ENCODE measurements at regions not wholly inside any gene's neighbourhood (a gene's known extent, or its start where the extent isn't known, plus 50 kb on each side); places are given as distances from the start of the nearest gene placed in this dataset.

DNA sequence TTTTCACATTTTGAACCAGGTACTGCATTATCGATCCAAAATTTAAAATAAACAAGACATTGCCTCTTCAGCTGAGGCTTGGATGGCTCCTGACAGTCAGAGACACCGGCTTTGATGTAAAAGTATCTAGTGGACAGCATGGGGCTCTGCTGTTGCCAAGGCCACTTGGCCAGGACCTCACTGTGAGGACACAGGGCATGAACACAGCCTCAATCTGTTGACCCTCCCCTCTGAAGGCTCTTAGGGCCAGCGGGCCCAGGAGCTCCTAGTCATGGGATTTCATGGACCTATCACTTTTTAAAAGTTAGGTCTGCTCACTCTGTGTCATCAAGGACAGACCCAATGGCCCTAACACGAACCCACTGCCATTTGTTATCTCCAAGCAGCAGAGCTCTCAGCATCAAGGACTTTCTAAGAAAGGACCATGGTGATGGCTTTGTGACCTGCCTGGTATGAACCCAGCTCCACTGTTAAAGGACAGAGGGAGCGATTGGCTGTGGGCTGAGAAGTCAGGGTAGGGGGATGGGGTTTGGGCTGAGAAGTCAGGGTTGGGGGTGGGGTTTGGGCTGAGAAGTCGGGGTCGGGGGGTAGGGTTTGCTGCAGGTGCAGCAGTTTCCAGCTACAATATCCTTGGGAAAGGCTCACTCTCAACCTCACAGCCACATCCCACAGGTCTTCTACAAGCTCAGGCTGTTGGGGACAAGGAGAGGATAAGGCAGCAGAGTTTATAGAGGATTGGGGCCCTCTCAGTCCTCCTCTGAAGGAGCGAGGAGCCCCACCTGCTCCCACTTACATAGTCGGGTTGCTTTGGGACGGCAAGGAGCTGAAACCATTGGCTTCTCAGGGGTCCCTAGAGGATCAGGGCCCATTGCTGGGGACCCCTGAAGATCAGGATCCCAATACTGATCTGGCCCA, 146.8 kb downstream of the BARX1 start:
- DNase-seq (ENCODE audit: low read depth in 1 of 2, low spot score in 2 of 2): no peak
- H2BK12ac ChIP-seq (ENCODE audit: low read depth, low read length): no peak overlapping the region
- no peaks in the 10 kb centered on the region for H3K9me3 ChIP-seq (ENCODE audit: insufficient read depth in 2 of 2, low read depth in 1 of 2, low read length in 1 of 2)
- no peak overlapping the region for H2BK20ac ChIP-seq (ENCODE audit: low read length)
- H2BK120ac ChIP-seq (replicated peaks; ENCODE audit: low read depth, low read length): no peak overlapping the region
- H4K8ac ChIP-seq (ENCODE audit: extremely low read depth, insufficient read depth, low read length): no peak overlapping the region
- H3K56ac ChIP-seq (replicated peaks; ENCODE audit: insufficient read length, low read depth, low read length): no peak overlapping the region
- H4K20me1 ChIP-seq (replicated peaks in 1 of 2; ENCODE audit: control insufficient read depth in 1 of 2, insufficient read depth in 2 of 2, low read length in 2 of 2): no peaks in the 10 kb centered on the region
- no peak overlapping the region for H3K23ac ChIP-seq (ENCODE audit: insufficient read length)
- no peak overlapping the region for H4K5ac ChIP-seq (ENCODE audit: insufficient read length, low read depth, low read length)
- H4K91ac ChIP-seq (replicated peaks; ENCODE audit: insufficient read length, low read length): no peak overlapping the region
- no peak overlapping the region for H3K4me3 ChIP-seq (ENCODE audit: extremely low read depth in 1 of 4, insufficient read depth in 2 of 4, low read depth in 3 of 4, low read length in 4 of 4)
- WGBS, 2 experiments (ENCODE audit: extremely low coverage in 1 of 2, insufficient coverage in 1 of 2, insufficient read length in 1 of 2, insufficient replicate concordance in 2 of 2, low coverage in 1 of 2, low lambda C conversion rate in 2 of 2, missing lambda C conversion rate in 1 of 2): 70% methylated on average over 8 of the region's 10 CpGs; no CpG with 5 or more reads in 1 of the 2 experiments
- no peaks in the 10 kb centered on the region; the same call in 1 of the 2 replicates for H3K79me1 ChIP-seq (ENCODE audit: low read depth, low read length)
- no peaks in the 10 kb centered on the region for H3K27me3 ChIP-seq (replicated peaks in 1 of 4; ENCODE audit: control insufficient read depth in 3 of 4, extremely low read depth in 1 of 4, insufficient read depth in 3 of 4, low read length in 3 of 4)
- peak overlapping the region; percentile 32; the same call in 1 of the 2 replicates for H2AFZ ChIP-seq (ENCODE audit: low read length)
- H3K23me2 ChIP-seq (ENCODE audit: low read depth, low read length): no peaks in the 10 kb centered on the region
- H3K4me2 ChIP-seq (ENCODE audit: insufficient read depth in 1 of 2, low read depth in 2 of 2, low read length in 2 of 2): no peak overlapping the region
- no peak overlapping the region for H2BK15ac ChIP-seq (ENCODE audit: low read length)
- no peaks in the 10 kb centered on the region for H3K79me2 ChIP-seq (ENCODE audit: control insufficient read depth in 1 of 2, insufficient read depth in 2 of 2, low read length in 2 of 2)
- no peak overlapping the region for H3K27ac ChIP-seq (ENCODE audit: low read depth, low read length)
- POLR2A ChIA-PET (ENCODE audit: partially characterized antibody): interaction anchor here (0.8 kb wide), 1 partner anchor 104 kb away, joined by 3 read pairs; no protein-coding TSS in a partner anchor
- no peak for FAIRE-seq
- H3K4ac ChIP-seq (replicated peaks; ENCODE audit: insufficient read length, low read depth, low read length): no peak overlapping the region
- no peak overlapping the region for H3K9ac ChIP-seq (replicated peaks in 1 of 4; ENCODE audit: extremely low read depth in 1 of 4, low read depth in 3 of 4, low read length in 3 of 4)
- no peak overlapping the region for H2BK5ac ChIP-seq (ENCODE audit: low read depth, low read length)
- peaks cover 0 to 11% (median 7%) of the 10 kb centered on the region in 4 experiments; a peak in 5 of 7 replicates for H3K4me1 ChIP-seq (replicated peaks in 1 of 4; ENCODE audit: control insufficient read depth in 3 of 4, insufficient read depth in 4 of 4, low read length in 3 of 4)
- CTCF ChIA-PET (ENCODE audit: partially characterized antibody): interaction anchor here (1.1 to 8.9 kb wide), 7 partner anchors 12 to 158 kb away, joined by 3 to 105 read pairs (median 12); no protein-coding TSS in a partner anchor
- no peak overlapping the region for H2AK5ac ChIP-seq (ENCODE audit: low read depth, low read length)
- H3K14ac ChIP-seq (ENCODE audit: insufficient read length): no peak overlapping the region
- no peak overlapping the region for H3K18ac ChIP-seq (ENCODE audit: extremely low read depth, low read length)
- H3K36me3 ChIP-seq (ENCODE audit: control insufficient read depth in 2 of 4, insufficient read depth in 4 of 4, low read length in 3 of 4): no peaks in the 10 kb centered on the region
- no peak for TF ChIP-seq KDM1A (IDR thresholded peaks at IDR 0.05; ENCODE audit: borderline replicate concordance, low read length)
- TF ChIP-seq RBBP5 (IDR thresholded peaks at IDR 0.05; ENCODE audit: borderline replicate concordance, low read depth, low read length): no peak
- no peak for TF ChIP-seq POLR2A (IDR thresholded peaks at IDR 0.05; ENCODE audit: control extremely low read depth in 1 of 2, low read depth in 2 of 2, low read length in 2 of 2)
- TF ChIP-seq SRF (IDR thresholded peaks at IDR 0.05; ENCODE audit: low read depth, low read length): no peak
- TF ChIP-seq HDAC6 (IDR thresholded peaks at IDR 0.05; ENCODE audit: low read depth, low read length): no peak
- TF ChIP-seq TAF7 (optimal IDR thresholded peaks at IDR 0.05; ENCODE audit: borderline replicate concordance, low read depth, low read length): no peak
- no peak for TF ChIP-seq CBX8 (IDR thresholded peaks at IDR 0.05; ENCODE audit: borderline replicate concordance, low read depth, low read length)
- no peak for TF ChIP-seq CHD2 (IDR thresholded peaks at IDR 0.05; ENCODE audit: low read length)
- no peak for TF ChIP-seq TBP (IDR thresholded peaks at IDR 0.05; ENCODE audit: low read depth, low read length)
- TF ChIP-seq YY1 (IDR thresholded peaks at IDR 0.05; ENCODE audit: low read depth, low read length): no peak
- TF ChIP-seq SP2 (IDR thresholded peaks at IDR 0.05; ENCODE audit: low read length): no peak
- TF ChIP-seq CTBP2 (IDR thresholded peaks at IDR 0.05; ENCODE audit: borderline replicate concordance, insufficient read depth, insufficient read length, low read length): no peak
- TF ChIP-seq RAD21 (IDR thresholded peaks at IDR 0.05 in 1 of 2, conservative IDR thresholded peaks at IDR 0.05 in 1 of 2; ENCODE audit: low read depth in 2 of 2, low read length in 2 of 2): no peak
